ENCODE measurements at regions not wholly inside any gene's neighbourhood (a gene's known extent, or its start where the extent isn't known, plus 50 kb on each side); places are given as distances from the start of the nearest gene placed in this dataset.

- TF ChIP-seq CTCF (IDR thresholded peaks at IDR 0.05) (no peak), POLR2A (IDR thresholded peaks at IDR 0.05) (no peak), EP300 (IDR thresholded peaks at IDR 0.05) (no peak)
Observed at GRCh38 chr18:54529444-54529843, 61.6 kb upstream of the DYNAP start.
